ENCODE measurements at regions not wholly inside any gene's neighbourhood (a gene's known extent, or its start where the extent isn't known, plus 50 kb on each side); places are given as distances from the start of the nearest gene placed in this dataset.

GRCh38 chr7:63067897-63068585, 930.6 kb upstream of the ZNF722 start:
- H3K79me2 ChIP-seq (ENCODE audit: insufficient read depth, low read depth, low read length) = no peaks in the 10 kb centered on the region
- no peak overlapping the region for H3K27ac ChIP-seq (ENCODE audit: low read depth, low read length, poor library complexity, severe bottlenecking)
- BruUV-seq (replicated peaks) = no TSS peak
- H3K4me2 ChIP-seq (ENCODE audit: low read length) = no peak overlapping the region
- intact Hi-C loops (cut with micrococcal nuclease; ENCODE audit: unreplicated experiment) = no loop called here
- no peaks in the 10 kb centered on the region for H3K36me3 ChIP-seq (ENCODE audit: insufficient read depth, low read length)
- no peaks in the 10 kb centered on the region for H3K9me3 ChIP-seq (ENCODE audit: low read length)
- no peaks in the 10 kb centered on the region for H3K4me1 ChIP-seq (ENCODE audit: insufficient read depth, low read length, poor library complexity, severe bottlenecking)
- ChIA-PET POLR2A (interaction anchor here (0.5 kb wide), 1 partner anchor 193 kb away, joined by 4 read pairs; no protein-coding TSS in a partner anchor), CTCF (ENCODE audit: unreplicated experiment) (no interaction called here)
- H4K20me1 ChIP-seq (ENCODE audit: insufficient read depth, low read length) = no peaks in the 10 kb centered on the region
- no peak for TF ChIP-seq EZH2phosphoT487 (IDR thresholded peaks at IDR 0.05; ENCODE audit: borderline replicate concordance, low read depth, low read length)
- TF ChIP-seq CTCF (conservative IDR thresholded peaks at IDR 0.05; ENCODE audit: low read length) = no peak
- DNase-seq (ENCODE audit: low spot score) = no peak
- H3K4me3 ChIP-seq (ENCODE audit: low read depth, low read length, poor library complexity, severe bottlenecking) = no peak overlapping the region
- no peaks in the 10 kb centered on the region for H3K9me2 ChIP-seq (ENCODE audit: insufficient read depth, low read length)
- H2AFZ ChIP-seq (ENCODE audit: low read length) = no peak overlapping the region

- H3K9me3 ChIP-seq (ENCODE audit: low read length) = no peaks in the 10 kb centered on the region
These were observed 928.0 kb upstream of the ZNF722 start for GRCh38 chr7:63070696-63071095.

More at GRCh38 chr7:63070696-63071095, 928.0 kb upstream of the ZNF722 start:
- CTCF ChIA-PET (ENCODE audit: unreplicated experiment) = no interaction called here
- no peak for DNase-seq (ENCODE audit: low spot score)
- H4K20me1 ChIP-seq (ENCODE audit: insufficient read depth, low read length) = no peaks in the 10 kb centered on the region
- H2AFZ ChIP-seq (ENCODE audit: low read length) = no peak overlapping the region
- H3K4me3 ChIP-seq (ENCODE audit: low read depth, low read length, poor library complexity, severe bottlenecking) = no peak overlapping the region
- no peak overlapping the region for H3K27ac ChIP-seq (ENCODE audit: low read depth, low read length, poor library complexity, severe bottlenecking)
- H3K4me1 ChIP-seq (ENCODE audit: insufficient read depth, low read length, poor library complexity, severe bottlenecking) = no peaks in the 10 kb centered on the region
- H3K9me2 ChIP-seq (ENCODE audit: insufficient read depth, low read length) = no peaks in the 10 kb centered on the region
- no peak overlapping the region for H3K4me2 ChIP-seq (ENCODE audit: low read length)
- TF ChIP-seq EZH2phosphoT487 (IDR thresholded peaks at IDR 0.05; ENCODE audit: borderline replicate concordance, low read depth, low read length) (no peak), CTCF (conservative IDR thresholded peaks at IDR 0.05; ENCODE audit: low read length) (no peak)
- BruUV-seq (replicated peaks) = no TSS peak
- intact Hi-C loops (cut with micrococcal nuclease; ENCODE audit: unreplicated experiment) = no loop called here
- no peaks in the 10 kb centered on the region for H3K79me2 ChIP-seq (ENCODE audit: insufficient read depth, low read depth, low read length)
- POLR2A ChIA-PET = interaction anchor here (0.5 kb wide), 1 partner anchor 46 kb away, joined by 3 read pairs; no protein-coding TSS in a partner anchor
- no peaks in the 10 kb centered on the region for H3K36me3 ChIP-seq (ENCODE audit: insufficient read depth, low read length)
